ENCODE measurements at regions not wholly inside any gene's neighbourhood (a gene's known extent, or its start where the extent isn't known, plus 50 kb on each side); places are given as distances from the start of the nearest gene placed in this dataset.

- H3K4me1 Mint-ChIP-seq (ENCODE audit: insufficient read depth, unreplicated experiment), result no peaks in the 10 kb centered on the region
- intact Hi-C loops (cut with micrococcal nuclease), result no loop called here
- no TSS peak for BruUV-seq (replicated peaks)
- H3K9me3 Mint-ChIP-seq (ENCODE audit: unreplicated experiment), result no peaks in the 10 kb centered on the region
- H3K36me3 Mint-ChIP-seq (ENCODE audit: insufficient read depth, unreplicated experiment), result no peaks in the 10 kb centered on the region
- CTCF ChIA-PET, result no interaction called here
- POLR2A ChIA-PET, result no interaction called here
- no peak for DNase-seq (ENCODE audit: unreplicated experiment)
- H3K27ac Mint-ChIP-seq (ENCODE audit: low read depth, unreplicated experiment), result no peak overlapping the region
- H3K27me3 Mint-ChIP-seq (ENCODE audit: insufficient read depth, unreplicated experiment), result no peaks in the 10 kb centered on the region
- no peak overlapping the region for H3K4me3 Mint-ChIP-seq (ENCODE audit: unreplicated experiment)
- TF ChIP-seq CTCF (IDR thresholded peaks at IDR 0.05; ENCODE audit: unreplicated experiment), result no peak
These were observed 182.8 kb upstream of the SOX11 start for GRCh38 chr2:5509362-5509761.

GRCh38 chr2:5510082-5510481 is 182.1 kb upstream of the SOX11 start:
- CTCF ChIA-PET, result no interaction called here
- H3K36me3 Mint-ChIP-seq (ENCODE audit: insufficient read depth, unreplicated experiment), result no peaks in the 10 kb centered on the region

GRCh38 chr2:5515693-5516092 is 176.5 kb upstream of the SOX11 start:
- H3K27ac Mint-ChIP-seq (ENCODE audit: low read depth, unreplicated experiment), result no peak overlapping the region
- intact Hi-C loops (cut with micrococcal nuclease), result no loop called here
- no peaks in the 10 kb centered on the region for H3K36me3 Mint-ChIP-seq (ENCODE audit: insufficient read depth, unreplicated experiment)
- H3K4me3 Mint-ChIP-seq (ENCODE audit: unreplicated experiment), result no peak overlapping the region
- H3K4me1 Mint-ChIP-seq (ENCODE audit: insufficient read depth, unreplicated experiment), result no peaks in the 10 kb centered on the region
- no peak for DNase-seq (ENCODE audit: unreplicated experiment)
- BruUV-seq (replicated peaks), result no TSS peak
- ChIA-PET CTCF (interaction anchor here (0.6 to 1.0 kb wide), 2 partner anchors 20 to 1824 kb away, joined by 3 read pairs; no protein-coding TSS in a partner anchor), POLR2A (no interaction called here)
- TF ChIP-seq CTCF (IDR thresholded peaks at IDR 0.05; ENCODE audit: unreplicated experiment), result no peak
- H3K27me3 Mint-ChIP-seq (ENCODE audit: insufficient read depth, unreplicated experiment), result no peaks in the 10 kb centered on the region
- H3K9me3 Mint-ChIP-seq (ENCODE audit: unreplicated experiment), result no peaks in the 10 kb centered on the region

More at GRCh38 chr2:5510082-5510481, 182.1 kb upstream of the SOX11 start:
- POLR2A ChIA-PET, result no interaction called here
- intact Hi-C loops (cut with micrococcal nuclease), result no loop called here
- no peak for DNase-seq (ENCODE audit: unreplicated experiment)
- BruUV-seq (replicated peaks), result no TSS peak
- no peak for TF ChIP-seq CTCF (IDR thresholded peaks at IDR 0.05; ENCODE audit: unreplicated experiment)
- H3K4me3 Mint-ChIP-seq (ENCODE audit: unreplicated experiment), result no peak overlapping the region
- H3K4me1 Mint-ChIP-seq (ENCODE audit: insufficient read depth, unreplicated experiment), result no peaks in the 10 kb centered on the region
- H3K27me3 Mint-ChIP-seq (ENCODE audit: insufficient read depth, unreplicated experiment), result no peaks in the 10 kb centered on the region
- no peaks in the 10 kb centered on the region for H3K9me3 Mint-ChIP-seq (ENCODE audit: unreplicated experiment)
- no peak overlapping the region for H3K27ac Mint-ChIP-seq (ENCODE audit: low read depth, unreplicated experiment)

GRCh38 chr2:5519286-5519685 is 172.9 kb upstream of the SOX11 start:
- Mint-ChIP-seq H3K27me3 (ENCODE audit: insufficient read depth, unreplicated experiment) (no peaks in the 10 kb centered on the region), H3K27ac (ENCODE audit: low read depth, unreplicated experiment) (no peak overlapping the region), H3K9me3 (ENCODE audit: unreplicated experiment) (no peaks in the 10 kb centered on the region), H3K36me3 (ENCODE audit: insufficient read depth, unreplicated experiment) (no peaks in the 10 kb centered on the region), H3K4me1 (ENCODE audit: insufficient read depth, unreplicated experiment) (no peaks in the 10 kb centered on the region), H3K4me3 (ENCODE audit: unreplicated experiment) (no peak overlapping the region)
- POLR2A ChIA-PET, result no interaction called here
- DNase-seq (ENCODE audit: unreplicated experiment), result peak; percentile 9
- CTCF ChIA-PET, result interaction anchor here (1.4 kb wide), 1 partner anchor 101 kb away, joined by 4 read pairs; no protein-coding TSS in a partner anchor
- intact Hi-C loops (cut with micrococcal nuclease), result no loop called here
- BruUV-seq (replicated peaks), result no TSS peak
- no peak for TF ChIP-seq CTCF (IDR thresholded peaks at IDR 0.05; ENCODE audit: unreplicated experiment)
